ENCODE measurements at regions not wholly inside any gene's neighbourhood (a gene's known extent, or its start where the extent isn't known, plus 50 kb on each side); places are given as distances from the start of the nearest gene placed in this dataset.

GRCh38 chr15:39226169-39226937 lies 354.5 kb upstream of the THBS1 start:
- Mint-ChIP-seq H3K4me1 (no peaks in the 10 kb centered on the region), H3K4me3 (no peak overlapping the region), H3K27me3 (peaks cover 0 to 17% (median 8%) of the 10 kb centered on the region in 5 donors), H3K27ac (no peak overlapping the region), H3K36me3 (no peaks in the 10 kb centered on the region), H3K9me3 (peaks cover 0 to 6% (median 0%) of the 10 kb centered on the region in 11 donors)
- H3K4me1 ChIP-seq (ENCODE audit: control insufficient read depth in 2 of 2, insufficient read depth in 2 of 2, low read length in 2 of 2): no peaks in the 10 kb centered on the region
- H3K36me3 ChIP-seq (ENCODE audit: control insufficient read depth in 2 of 3, insufficient read depth in 3 of 3, low read length in 3 of 3): no peaks in the 10 kb centered on the region
- no peaks in the 10 kb centered on the region for H3K27me3 ChIP-seq (ENCODE audit: control insufficient read depth in 2 of 2, insufficient read depth in 2 of 2, low read length in 2 of 2)
- H3K9me3 ChIP-seq (ENCODE audit: control insufficient read depth in 2 of 3, low read length in 3 of 3): no peaks in the 10 kb centered on the region
- no peak overlapping the region for H3K4me3 ChIP-seq (ENCODE audit: low read length)
- intact Hi-C loops (cut with micrococcal nuclease): no loop called here
- ChIA-PET CTCF (no interaction called here), POLR2A (no interaction called here)
- DNase-seq (no peak), ATAC-seq (no peak)
- H3K27ac ChIP-seq (ENCODE audit: low read depth, low read length): no peak overlapping the region

DNA sequence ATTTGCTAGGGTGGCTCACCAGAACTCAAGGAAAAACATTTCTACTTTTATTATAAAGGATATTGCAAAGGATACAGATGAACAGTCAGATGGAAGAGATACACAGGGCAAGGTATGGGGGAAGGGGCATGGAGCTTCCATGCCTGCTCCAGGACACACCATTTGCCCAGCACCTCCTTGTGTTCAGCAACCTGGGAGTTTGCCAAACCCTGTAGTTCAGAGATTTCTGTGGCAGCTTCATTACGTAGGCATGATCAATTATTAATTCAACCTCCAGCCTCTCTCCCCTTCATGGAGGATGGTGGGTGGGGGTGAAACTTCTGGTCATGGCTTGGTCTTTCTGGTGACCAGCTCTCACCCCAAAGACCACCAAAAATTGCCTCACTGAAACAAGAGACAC lies 353.9 kb upstream of the THBS1 start:
- no peaks in the 10 kb centered on the region for H3K4me1 ChIP-seq (ENCODE audit: control insufficient read depth in 2 of 2, insufficient read depth in 2 of 2, low read length in 2 of 2)
- ChIA-PET CTCF (no interaction called here), POLR2A (no interaction called here)
- ATAC-seq (no peak), DNase-seq (no peak)
- Mint-ChIP-seq H3K27ac (no peak overlapping the region), H3K27me3 (peaks cover 0 to 17% (median 8%) of the 10 kb centered on the region in 5 donors), H3K9me3 (peaks cover 0 to 6% (median 0%) of the 10 kb centered on the region in 11 donors), H3K36me3 (no peaks in the 10 kb centered on the region), H3K4me1 (no peaks in the 10 kb centered on the region), H3K4me3 (no peak overlapping the region)
- no peak overlapping the region for H3K4me3 ChIP-seq (ENCODE audit: low read length)
- H3K9me3 ChIP-seq (ENCODE audit: control insufficient read depth in 2 of 3, low read length in 3 of 3): no peaks in the 10 kb centered on the region
- intact Hi-C loops (cut with micrococcal nuclease): no loop called here
- no peaks in the 10 kb centered on the region for H3K36me3 ChIP-seq (ENCODE audit: control insufficient read depth in 2 of 3, insufficient read depth in 3 of 3, low read length in 3 of 3)
- H3K27ac ChIP-seq (ENCODE audit: low read depth, low read length): no peak overlapping the region
- H3K27me3 ChIP-seq (ENCODE audit: control insufficient read depth in 2 of 2, insufficient read depth in 2 of 2, low read length in 2 of 2): no peaks in the 10 kb centered on the region

DNA sequence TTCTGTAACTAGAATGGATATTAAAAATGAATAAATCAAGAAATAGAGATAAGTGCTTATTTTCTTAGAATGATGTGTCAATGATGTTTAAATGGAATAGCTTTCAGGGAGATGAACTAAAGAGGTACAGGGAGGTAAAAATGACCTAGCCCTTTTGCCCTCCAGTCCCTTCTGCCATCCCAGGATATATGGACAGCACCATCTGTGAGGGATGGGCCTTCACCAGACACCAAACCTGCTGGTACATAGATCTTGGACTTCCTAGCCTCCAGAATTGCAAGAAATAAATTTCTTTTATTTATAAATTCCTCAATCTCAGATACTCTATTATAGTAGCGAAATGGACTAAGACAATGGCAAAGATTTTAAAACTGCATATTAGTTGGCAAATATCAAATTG lies 352.0 kb upstream of the THBS1 start:
- Histone ChIP-seq H3K27me3 (ENCODE audit: control insufficient read depth in 2 of 2, insufficient read depth in 2 of 2, low read length in 2 of 2) (no peaks in the 10 kb centered on the region), H3K4me1 (ENCODE audit: control insufficient read depth in 2 of 2, insufficient read depth in 2 of 2, low read length in 2 of 2) (no peaks in the 10 kb centered on the region), H3K36me3 (ENCODE audit: control insufficient read depth in 2 of 3, insufficient read depth in 3 of 3, low read length in 3 of 3) (no peaks in the 10 kb centered on the region), H3K9me3 (ENCODE audit: control insufficient read depth in 2 of 3, low read length in 3 of 3) (no peaks in the 10 kb centered on the region), H3K4me3 (ENCODE audit: low read length) (no peak overlapping the region), H3K27ac (ENCODE audit: low read depth, low read length) (no peak overlapping the region)
- H3K9me3 Mint-ChIP-seq: peaks cover 0 to 6% (median 2%) of the 10 kb centered on the region in 11 donors
- H3K27ac Mint-ChIP-seq: no peak overlapping the region
- H3K36me3 Mint-ChIP-seq: no peaks in the 10 kb centered on the region
- ATAC-seq: no peak
- no peak for DNase-seq
- no peak overlapping the region for H3K4me3 Mint-ChIP-seq
- H3K4me1 Mint-ChIP-seq: no peaks in the 10 kb centered on the region
- H3K27me3 Mint-ChIP-seq: peaks cover 0 to 19% (median 12%) of the 10 kb centered on the region in 5 donors
- POLR2A ChIA-PET: no interaction called here
- intact Hi-C loops (cut with micrococcal nuclease): no loop called here
- CTCF ChIA-PET: no interaction called here

DNA sequence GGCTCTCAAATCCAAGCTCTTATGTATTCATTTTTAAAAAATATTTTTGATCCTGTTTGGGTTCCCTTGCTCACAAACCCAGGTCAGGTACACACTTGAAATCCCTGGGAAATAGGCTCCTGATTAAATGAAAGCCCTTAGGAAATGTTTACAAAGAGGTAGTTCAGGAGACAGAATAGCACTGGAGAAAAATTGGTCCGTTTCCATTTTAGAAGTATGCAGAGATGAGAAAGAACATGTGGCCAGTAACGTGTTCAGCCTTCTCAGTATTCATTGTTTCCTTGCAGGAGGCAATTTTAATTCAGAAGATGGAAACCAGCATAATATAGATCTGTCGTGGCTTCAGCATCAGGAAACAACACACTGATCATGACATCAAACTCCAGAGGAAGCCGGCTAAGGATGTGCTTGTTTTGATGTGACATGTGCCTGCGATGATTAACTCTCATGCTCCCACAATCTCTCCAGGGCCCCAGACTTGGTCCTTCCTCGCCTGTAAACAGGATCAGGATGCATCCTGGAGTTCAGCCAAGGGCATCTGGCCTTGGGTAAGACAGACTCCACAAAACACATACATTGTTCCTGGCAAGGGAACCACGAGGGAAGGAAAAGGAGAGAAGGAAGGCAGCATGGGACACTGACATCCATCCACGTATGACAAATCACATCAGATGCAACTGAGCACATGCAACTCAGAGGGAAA lies 350.5 kb upstream of the THBS1 start:
- Histone ChIP-seq H3K36me3 (ENCODE audit: control insufficient read depth in 2 of 3, insufficient read depth in 3 of 3, low read length in 3 of 3) (no peaks in the 10 kb centered on the region), H3K4me1 (ENCODE audit: control insufficient read depth in 2 of 2, insufficient read depth in 2 of 2, low read length in 2 of 2) (no peaks in the 10 kb centered on the region), H3K27ac (ENCODE audit: low read depth, low read length) (no peak overlapping the region), H3K27me3 (ENCODE audit: control insufficient read depth in 2 of 2, insufficient read depth in 2 of 2, low read length in 2 of 2) (no peaks in the 10 kb centered on the region), H3K4me3 (ENCODE audit: low read length) (no peak overlapping the region), H3K9me3 (ENCODE audit: control insufficient read depth in 2 of 3, low read length in 3 of 3) (no peaks in the 10 kb centered on the region)
- CTCF ChIA-PET: no interaction called here
- peaks cover 0 to 1% (median 0%) of the 10 kb centered on the region in 7 donors for H3K4me1 Mint-ChIP-seq
- DNase-seq (no peak), ATAC-seq (no peak)
- H3K27me3 Mint-ChIP-seq: peaks cover 0 to 19% (median 12%) of the 10 kb centered on the region in 5 donors
- POLR2A ChIA-PET: no interaction called here
- H3K36me3 Mint-ChIP-seq: no peaks in the 10 kb centered on the region
- H3K4me3 Mint-ChIP-seq: no peak overlapping the region
- H3K9me3 Mint-ChIP-seq: peaks cover 0 to 6% (median 0%) of the 10 kb centered on the region in 11 donors
- intact Hi-C loops (cut with micrococcal nuclease): no loop called here
- H3K27ac Mint-ChIP-seq: no peak overlapping the region

DNA sequence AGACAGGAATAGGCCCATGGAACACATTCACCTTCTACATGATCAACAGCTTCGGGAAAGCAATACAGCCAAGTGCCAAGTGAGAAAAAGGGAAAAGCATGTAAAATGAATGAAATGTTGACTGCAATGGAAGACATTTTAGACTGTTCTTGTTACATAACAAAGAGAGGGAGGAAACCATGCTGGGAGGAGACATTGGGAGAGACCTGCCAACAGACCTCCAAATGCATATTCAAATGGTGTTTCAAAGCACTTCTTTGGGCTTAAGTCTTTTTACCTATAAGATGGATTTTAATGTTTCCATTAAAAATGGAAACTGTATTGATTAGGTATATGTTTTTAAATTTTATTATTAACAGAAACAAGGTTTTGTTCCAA lies 350.0 kb upstream of the THBS1 start:
- Histone ChIP-seq H3K36me3 (ENCODE audit: control insufficient read depth in 2 of 3, insufficient read depth in 3 of 3, low read length in 3 of 3) (no peaks in the 10 kb centered on the region), H3K9me3 (ENCODE audit: control insufficient read depth in 2 of 3, low read length in 3 of 3) (no peaks in the 10 kb centered on the region), H3K4me3 (ENCODE audit: low read length) (no peak overlapping the region), H3K27me3 (ENCODE audit: control insufficient read depth in 2 of 2, insufficient read depth in 2 of 2, low read length in 2 of 2) (no peaks in the 10 kb centered on the region), H3K4me1 (ENCODE audit: control insufficient read depth in 2 of 2, insufficient read depth in 2 of 2, low read length in 2 of 2) (no peaks in the 10 kb centered on the region), H3K27ac (ENCODE audit: low read depth, low read length) (no peak overlapping the region)
- H3K9me3 Mint-ChIP-seq: peaks cover 0 to 6% (median 0%) of the 10 kb centered on the region in 11 donors
- DNase-seq (no peak), ATAC-seq (no peak)
- POLR2A ChIA-PET: no interaction called here
- peaks cover 0 to 19% (median 12%) of the 10 kb centered on the region in 5 donors for H3K27me3 Mint-ChIP-seq
- H3K27ac Mint-ChIP-seq: no peak overlapping the region
- intact Hi-C loops (cut with micrococcal nuclease): no loop called here
- no peaks in the 10 kb centered on the region for H3K36me3 Mint-ChIP-seq
- CTCF ChIA-PET: no interaction called here
- no peak overlapping the region for H3K4me3 Mint-ChIP-seq
- H3K4me1 Mint-ChIP-seq: peaks cover 0 to 3% (median 0%) of the 10 kb centered on the region in 7 donors

DNA sequence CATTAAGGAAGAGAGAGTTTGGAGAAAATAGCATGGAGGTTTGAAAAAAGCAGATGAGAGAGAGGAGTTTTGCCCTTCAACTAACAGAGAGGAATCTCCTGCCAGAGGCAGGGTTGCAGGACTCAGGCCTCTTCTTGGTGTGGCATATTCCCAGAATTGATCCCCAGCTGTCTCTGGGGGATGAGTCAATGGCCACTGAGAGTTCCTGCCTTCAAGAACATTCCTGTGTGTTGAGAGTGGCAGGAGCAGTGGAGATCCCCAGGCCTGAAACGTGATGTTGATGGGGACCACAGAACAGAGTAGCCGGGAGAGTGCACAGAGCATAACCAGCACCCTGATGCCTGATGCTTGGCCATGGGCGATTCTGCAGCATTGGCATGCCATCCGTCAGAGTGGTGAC lies 348.4 kb upstream of the THBS1 start:
- DNase-seq (no peak), ATAC-seq (no peak)
- H3K9me3 ChIP-seq (ENCODE audit: control insufficient read depth in 2 of 3, low read length in 3 of 3): no peaks in the 10 kb centered on the region
- H3K27me3 ChIP-seq (ENCODE audit: control insufficient read depth in 2 of 2, insufficient read depth in 2 of 2, low read length in 2 of 2): no peaks in the 10 kb centered on the region
- intact Hi-C loops (cut with micrococcal nuclease): no loop called here
- peaks cover 0 to 16% (median 8%) of the 10 kb centered on the region in 5 donors for H3K27me3 Mint-ChIP-seq
- H3K27ac Mint-ChIP-seq: no peak overlapping the region
- H3K9me3 Mint-ChIP-seq: peaks cover 0 to 6% (median 0%) of the 10 kb centered on the region in 11 donors
- no peaks in the 10 kb centered on the region for H3K36me3 ChIP-seq (ENCODE audit: control insufficient read depth in 2 of 3, insufficient read depth in 3 of 3, low read length in 3 of 3)
- no peak overlapping the region for H3K4me3 ChIP-seq (ENCODE audit: low read length)
- H3K27ac ChIP-seq (ENCODE audit: low read depth, low read length): no peak overlapping the region
- H3K4me1 ChIP-seq (ENCODE audit: control insufficient read depth in 2 of 2, insufficient read depth in 2 of 2, low read length in 2 of 2): no peaks in the 10 kb centered on the region
- CTCF ChIA-PET: no interaction called here
- peaks cover 0 to 3% (median 0%) of the 10 kb centered on the region in 7 donors for H3K4me1 Mint-ChIP-seq
- no peaks in the 10 kb centered on the region for H3K36me3 Mint-ChIP-seq
- H3K4me3 Mint-ChIP-seq: no peak overlapping the region
- POLR2A ChIA-PET: no interaction called here
